Suprapubic skin (tissue), 4 donors: ENCODE measurements at regions not wholly inside any gene's neighbourhood (a gene's known extent, or its start where the extent isn't known, plus 50 kb on each side); places are given as distances from the start of the nearest gene placed in this dataset.

ENCODE experiments used
- CTCF ChIP-seq, 2 donors: fragments of 200-600 bp in 1 of 2; fragments of 450-650 bp in 1 of 2; sonication (generic) in 1 of 2; IDR thresholded peaks; one replicate each; pipeline ENCODE4 v1.5.1; 2016 to 2019; ENCODE audit warnings: antibody characterized with exemption in 2 of 2, mild to moderate bottlenecking in 1 of 2, moderate library complexity in 1 of 2
- EP300 ChIP-seq: sonication (generic); formaldehyde crosslinking; IDR thresholded peaks from one replicate; pipeline ENCODE4 v1.6.1; 2017; ENCODE audit warnings: antibody characterized with exemption
- POLR2A ChIP-seq, 2 donors: fragments of 450-650 bp; IDR thresholded peaks; one replicate each; pipeline ENCODE4 v1.6.1; 2017; ENCODE audit warnings: antibody characterized with exemption in 2 of 2, mild to moderate bottlenecking in 2 of 2, moderate library complexity in 2 of 2
- POLR2AphosphoS5 ChIP-seq, 3 donors: sonication (generic); formaldehyde crosslinking; IDR thresholded peaks; one replicate each; pipeline ENCODE4 v1.6.1; 2017; ENCODE audit warnings: antibody characterized with exemption in 3 of 3

GRCh38 chr12:24133384-24133783 lies 183.9 kb upstream of the SOX5 start:
- TF ChIP-seq POLR2AphosphoS5 (IDR thresholded peaks at IDR 0.05), result no peak
- TF ChIP-seq CTCF (IDR thresholded peaks at IDR 0.05), result no peak
- no peak for TF ChIP-seq POLR2A (IDR thresholded peaks at IDR 0.05)
- TF ChIP-seq EP300, result no peak
